Adrenal gland (tissue), 5 donors: ENCODE measurements at regions not wholly inside any gene's neighbourhood (a gene's known extent, or its start where the extent isn't known, plus 50 kb on each side); places are given as distances from the start of the nearest gene placed in this dataset.

Experiments
- POLR2A ChIP-seq, 2 donors: fragments of 450-650 bp; IDR thresholded peaks; one replicate each; pipeline ENCODE4 v1.6.1; 2017; ENCODE audit warnings: antibody characterized with exemption in 2 of 2, mild to moderate bottlenecking in 2 of 2, moderate library complexity in 1 of 2
- TF ChIP-seq, protein P1 (sequence below), 6 experiments: fragments of 450-650 bp in 4 of 6; fragments of 200-600 bp in 2 of 6; sonication (generic) in 1 of 6; IDR thresholded peaks; 1 replicate in 5 of 6; 2 replicates in 1 of 6; pipeline versions ENCODE4 v1.5.1 to v1.8.0; 2016 to 2021; ENCODE audit warnings: antibody characterized with exemption in 6 of 6, mild to moderate bottlenecking in 2 of 6, moderate library complexity in 1 of 6
- donor health status: DM: no; HTN: no; CAD: no.

DNA sequence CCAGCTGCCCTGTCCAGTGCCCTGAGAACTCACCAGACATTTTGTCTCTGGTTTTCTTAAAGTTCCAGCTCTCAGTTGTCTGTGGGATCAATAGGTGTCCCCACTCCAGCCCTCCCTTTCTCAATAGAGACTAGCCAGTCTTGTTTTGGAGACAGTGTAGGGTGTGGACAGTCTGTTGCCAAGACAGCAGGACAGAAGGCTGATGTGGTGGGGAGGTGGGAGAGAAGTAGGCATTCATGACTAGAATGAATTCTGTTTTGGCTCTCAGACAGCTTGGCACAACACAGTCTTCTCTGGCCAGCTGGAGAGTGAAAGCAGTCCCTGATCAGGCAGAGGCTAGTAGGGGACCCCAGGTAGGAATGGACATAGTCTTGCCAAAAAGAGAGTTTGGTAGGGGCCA lies 467.0 kb upstream of the PODXL start:
- TF ChIP-seq, protein P1, sequence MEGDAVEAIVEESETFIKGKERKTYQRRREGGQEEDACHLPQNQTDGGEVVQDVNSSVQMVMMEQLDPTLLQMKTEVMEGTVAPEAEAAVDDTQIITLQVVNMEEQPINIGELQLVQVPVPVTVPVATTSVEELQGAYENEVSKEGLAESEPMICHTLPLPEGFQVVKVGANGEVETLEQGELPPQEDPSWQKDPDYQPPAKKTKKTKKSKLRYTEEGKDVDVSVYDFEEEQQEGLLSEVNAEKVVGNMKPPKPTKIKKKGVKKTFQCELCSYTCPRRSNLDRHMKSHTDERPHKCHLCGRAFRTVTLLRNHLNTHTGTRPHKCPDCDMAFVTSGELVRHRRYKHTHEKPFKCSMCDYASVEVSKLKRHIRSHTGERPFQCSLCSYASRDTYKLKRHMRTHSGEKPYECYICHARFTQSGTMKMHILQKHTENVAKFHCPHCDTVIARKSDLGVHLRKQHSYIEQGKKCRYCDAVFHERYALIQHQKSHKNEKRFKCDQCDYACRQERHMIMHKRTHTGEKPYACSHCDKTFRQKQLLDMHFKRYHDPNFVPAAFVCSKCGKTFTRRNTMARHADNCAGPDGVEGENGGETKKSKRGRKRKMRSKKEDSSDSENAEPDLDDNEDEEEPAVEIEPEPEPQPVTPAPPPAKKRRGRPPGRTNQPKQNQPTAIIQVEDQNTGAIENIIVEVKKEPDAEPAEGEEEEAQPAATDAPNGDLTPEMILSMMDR (IDR thresholded peaks at IDR 0.05): no peak
- TF ChIP-seq POLR2A (IDR thresholded peaks at IDR 0.05): no peak
